HG02642 (cell line): ENCODE measurements at regions not wholly inside any gene's neighbourhood (a gene's known extent, or its start where the extent isn't known, plus 50 kb on each side); places are given as distances from the start of the nearest gene placed in this dataset.
"Not testable (repeated sequence)": the region's sequence is repeated elsewhere in the genome, so short reads cannot be mapped to it uniquely, and the experiment has no call there.

Experiments used
- ATAC-seq: cut with Tn5 transposase; IDR thresholded peaks from one replicate; pipeline ENCODE4 v1.9.1; 2021; ENCODE audit warnings: mild to moderate bottlenecking; ENCODE audit not compliant: unreplicated experiment, poor library complexity

- not testable (repeated sequence) for ATAC-seq
These were observed 86.0 kb upstream of the CDC42EP3 start for GRCh38 chr2:37757456-37757855.

GRCh38 chr2:37758141-37758601 is 86.7 kb upstream of the CDC42EP3 start:
- not testable (repeated sequence) for ATAC-seq

GRCh38 chr2:37759989-37760388 is 88.5 kb upstream of the CDC42EP3 start:
- not testable (repeated sequence) for ATAC-seq

GRCh38 chr2:37760471-37760870 is 89.0 kb upstream of the CDC42EP3 start:
- ATAC-seq, result no peak

- not testable (repeated sequence) for ATAC-seq
These were observed 90.8 kb upstream of the CDC42EP3 start for GRCh38 chr2:37762281-37762680.

- ATAC-seq, result no peak
These were observed 93.3 kb upstream of the CDC42EP3 start for GRCh38 chr2:37764739-37765138.

GRCh38 chr2:37766106-37766505 is 94.7 kb upstream of the CDC42EP3 start:
- ATAC-seq, result no peak

GRCh38 chr2:37767046-37767445 is 95.6 kb upstream of the CDC42EP3 start:
- ATAC-seq, result no peak

GRCh38 chr2:37767959-37768925 is 96.8 kb upstream of the CDC42EP3 start:
- no peak for ATAC-seq

- no peak for ATAC-seq
These were observed 98.1 kb upstream of the CDC42EP3 start for GRCh38 chr2:37769551-37769950.

GRCh38 chr2:37770797-37771196 is 99.4 kb upstream of the CDC42EP3 start:
- no peak for ATAC-seq

GRCh38 chr2:37771600-37772088 is 100.2 kb upstream of the CDC42EP3 start:
- no peak for ATAC-seq

- ATAC-seq, result no peak
These were observed 102.1 kb upstream of the CDC42EP3 start for GRCh38 chr2:37773371-37774130.

GRCh38 chr2:37774171-37774944 is 102.9 kb upstream of the CDC42EP3 start:
- ATAC-seq, result not testable (repeated sequence)

- no peak for ATAC-seq
These were observed 103.8 kb upstream of the CDC42EP3 start for GRCh38 chr2:37774976-37775907.

- no peak for ATAC-seq
These were observed 104.4 kb upstream of the CDC42EP3 start for GRCh38 chr2:37775908-37776250.

- ATAC-seq, result no peak
These were observed 105.0 kb upstream of the CDC42EP3 start for GRCh38 chr2:37776487-37776886.

GRCh38 chr2:37779139-37779538 is 107.7 kb upstream of the CDC42EP3 start:
- no peak for ATAC-seq
